ENCODE measurements at regions not wholly inside any gene's neighbourhood (a gene's known extent, or its start where the extent isn't known, plus 50 kb on each side); places are given as distances from the start of the nearest gene placed in this dataset.
"Not testable (repeated sequence)": the region's sequence is repeated elsewhere in the genome, so short reads cannot be mapped to it uniquely, and the experiment has no call there.

DNA sequence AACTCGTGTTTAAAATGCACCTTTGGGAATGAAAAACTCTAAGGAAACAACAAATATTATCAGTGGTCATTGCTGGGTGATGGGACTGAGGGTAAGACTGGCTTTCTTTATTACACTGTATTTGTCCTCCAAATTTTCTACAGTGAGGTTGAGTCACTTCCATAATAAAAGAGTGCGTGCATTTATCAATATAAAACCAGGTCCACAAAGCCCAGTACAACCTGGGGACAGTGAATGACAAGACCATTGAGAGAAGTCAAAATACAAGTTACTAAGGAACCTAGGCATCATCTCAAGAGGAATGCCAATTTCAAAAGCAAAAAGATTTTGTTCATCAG, 76.4 kb downstream of the MAGED4 start:
- H3K4me3 Mint-ChIP-seq = peak overlapping the region; percentile 93
- H3K4me1 Mint-ChIP-seq (ENCODE audit: low read depth) = peaks cover 18% of the 10 kb centered on the region
- peaks cover 10% of the 10 kb centered on the region for H3K27me3 Mint-ChIP-seq (ENCODE audit: low read depth)
- POLR2A ChIA-PET = no interaction called here
- peak overlapping the region; percentile 99 for H3K27ac Mint-ChIP-seq
- CTCF ChIA-PET = interaction anchor here (1.2 to 1.4 kb wide), 4 partner anchors 14 to 783 kb away, joined by 3 read pairs; no protein-coding TSS in a partner anchor
- DNase-seq (no peak), ATAC-seq (no peak)
- H3K36me3 Mint-ChIP-seq (ENCODE audit: low read depth) = no peaks in the 10 kb centered on the region
- H3K9me3 Mint-ChIP-seq (ENCODE audit: insufficient read depth) = no peaks in the 10 kb centered on the region

DNA sequence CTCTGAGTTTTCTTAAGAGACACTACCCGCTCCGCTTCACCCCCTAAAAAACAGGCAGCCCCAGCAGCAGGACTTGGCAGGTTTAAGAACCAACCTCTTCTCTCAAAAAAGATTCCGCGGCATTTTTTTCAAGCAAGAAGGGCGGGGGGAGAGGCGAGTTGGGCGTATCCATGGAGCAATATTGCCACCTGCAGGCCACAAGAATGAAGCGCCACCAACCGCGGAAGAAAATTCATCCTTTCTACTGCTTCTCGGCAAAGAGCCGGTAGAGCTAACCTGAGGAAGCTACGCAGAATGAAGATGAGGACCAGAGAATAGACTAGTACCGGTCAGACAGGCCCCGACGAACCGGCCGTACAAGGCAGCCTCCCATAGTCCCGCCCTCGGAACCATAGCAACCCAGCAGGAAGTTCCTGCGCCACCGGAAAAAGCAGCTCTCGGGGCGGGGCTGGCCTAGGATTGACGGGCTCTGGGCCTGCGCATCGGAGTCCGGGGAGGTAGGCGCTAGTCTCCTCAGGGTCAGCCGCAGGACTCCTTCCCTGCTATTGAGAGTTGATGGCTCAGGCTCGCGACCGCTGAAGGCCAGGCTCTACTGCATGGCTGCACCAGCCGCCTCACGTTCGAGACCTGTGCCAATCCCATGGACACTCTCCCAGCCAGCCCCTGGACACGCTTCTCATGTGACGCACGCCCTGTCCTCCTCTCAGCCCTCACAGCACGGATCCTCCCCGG, 76.9 kb downstream of the MAGED4 start:
- Mint-ChIP-seq H3K4me3 (peak overlapping the region; percentile 93), H3K9me3 (ENCODE audit: insufficient read depth) (no peaks in the 10 kb centered on the region), H3K27me3 (ENCODE audit: low read depth) (peaks cover 8% of the 10 kb centered on the region), H3K27ac (peak overlapping the region; percentile 99), H3K4me1 (ENCODE audit: low read depth) (peaks cover 18% of the 10 kb centered on the region), H3K36me3 (ENCODE audit: low read depth) (no peaks in the 10 kb centered on the region)
- ChIA-PET POLR2A (no interaction called here), CTCF (interaction anchor here (0.7 to 1.4 kb wide), 8 partner anchors 12 to 784 kb away, joined by 3 to 5 read pairs (median 3); no protein-coding TSS in a partner anchor)
- peak; percentile 88 for DNase-seq
- ATAC-seq = peak; percentile 96

DNA sequence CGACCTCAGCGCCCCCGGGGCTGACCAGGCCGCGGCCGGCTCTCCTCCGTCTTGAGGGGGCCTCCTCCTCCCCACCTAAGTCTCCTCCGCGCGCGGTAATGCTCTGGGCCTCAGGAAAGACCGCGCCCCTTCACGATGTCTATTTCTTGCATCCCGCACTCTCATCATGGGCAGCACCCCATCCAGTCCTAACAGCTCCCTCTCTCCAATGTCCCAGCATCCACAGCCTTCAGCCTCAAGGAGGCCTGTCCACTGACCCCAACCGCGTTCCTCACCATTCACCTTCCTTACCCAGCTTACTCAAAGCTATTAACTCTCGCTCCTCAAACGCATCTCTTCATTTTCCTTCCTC, 77.5 kb downstream of the MAGED4 start:
- no peak for DNase-seq
- H3K9me3 Mint-ChIP-seq (ENCODE audit: insufficient read depth) = no peaks in the 10 kb centered on the region
- peak overlapping the region; percentile 99 for H3K27ac Mint-ChIP-seq
- ChIA-PET POLR2A (no interaction called here), CTCF (interaction anchor here (0.7 to 1.4 kb wide), 8 partner anchors 12 to 784 kb away, joined by 3 to 5 read pairs (median 3); no protein-coding TSS in a partner anchor)
- H3K36me3 Mint-ChIP-seq (ENCODE audit: low read depth) = no peaks in the 10 kb centered on the region
- H3K4me3 Mint-ChIP-seq = peak overlapping the region; percentile 93
- H3K27me3 Mint-ChIP-seq (ENCODE audit: low read depth) = peaks cover 6% of the 10 kb centered on the region
- peaks cover 18% of the 10 kb centered on the region for H3K4me1 Mint-ChIP-seq (ENCODE audit: low read depth)
- no peak for ATAC-seq

DNA sequence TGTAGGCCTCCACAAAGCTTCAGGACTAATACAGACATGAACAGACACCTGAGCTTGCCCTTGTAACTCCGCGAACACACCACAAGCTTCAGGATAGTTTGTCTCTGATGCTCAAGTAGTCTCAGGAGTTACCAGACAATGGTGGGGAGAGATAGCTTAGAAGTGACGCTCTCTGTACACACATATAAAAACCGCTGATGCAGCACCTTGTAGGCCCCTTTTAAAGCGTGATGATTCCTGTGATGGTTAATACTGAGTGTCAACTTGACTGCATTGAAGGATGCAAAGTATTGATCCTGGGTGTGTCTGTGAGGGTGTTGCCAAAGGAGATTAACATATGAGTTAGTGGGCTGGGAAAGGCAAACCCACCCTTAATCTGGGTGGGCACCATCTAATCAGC, 78.7 kb downstream of the MAGED4 start:
- H3K36me3 Mint-ChIP-seq (ENCODE audit: low read depth) = no peaks in the 10 kb centered on the region
- CTCF ChIA-PET = no interaction called here
- peaks cover 18% of the 10 kb centered on the region for H3K4me1 Mint-ChIP-seq (ENCODE audit: low read depth)
- POLR2A ChIA-PET = no interaction called here
- H3K9me3 Mint-ChIP-seq (ENCODE audit: insufficient read depth) = no peaks in the 10 kb centered on the region
- H3K4me3 Mint-ChIP-seq = no peak overlapping the region
- H3K27me3 Mint-ChIP-seq (ENCODE audit: low read depth) = no peaks in the 10 kb centered on the region
- H3K27ac Mint-ChIP-seq = no peak overlapping the region
- ATAC-seq (no peak), DNase-seq (no peak)

DNA sequence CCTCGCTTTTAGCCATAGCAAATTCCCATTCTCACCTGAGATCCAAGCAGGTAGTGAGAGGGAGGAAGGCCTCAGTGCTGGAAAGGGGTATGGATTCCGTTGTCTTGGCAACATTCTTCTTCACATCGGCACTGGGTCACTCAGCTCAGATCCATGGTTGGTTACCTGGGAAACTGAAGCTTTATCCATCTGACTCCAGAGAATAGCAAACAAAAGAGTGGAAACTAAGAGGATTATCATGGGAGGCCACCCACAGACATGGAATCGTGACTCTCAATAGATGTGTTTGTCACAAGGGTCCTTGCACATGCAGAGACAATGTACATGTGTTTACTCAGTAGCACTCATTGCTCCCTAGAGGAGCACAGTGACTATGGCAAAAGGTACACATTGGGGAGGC, 81.0 kb downstream of the MAGED4 start:
- Mint-ChIP-seq H3K9me3 (ENCODE audit: insufficient read depth) (no peaks in the 10 kb centered on the region), H3K4me3 (no peak overlapping the region), H3K27ac (no peak overlapping the region), H3K4me1 (ENCODE audit: low read depth) (peaks cover 17% of the 10 kb centered on the region), H3K36me3 (ENCODE audit: low read depth) (no peaks in the 10 kb centered on the region), H3K27me3 (ENCODE audit: low read depth) (no peaks in the 10 kb centered on the region)
- no peak for DNase-seq
- ChIA-PET CTCF (no interaction called here), POLR2A (no interaction called here)
- ATAC-seq = no peak

DNA sequence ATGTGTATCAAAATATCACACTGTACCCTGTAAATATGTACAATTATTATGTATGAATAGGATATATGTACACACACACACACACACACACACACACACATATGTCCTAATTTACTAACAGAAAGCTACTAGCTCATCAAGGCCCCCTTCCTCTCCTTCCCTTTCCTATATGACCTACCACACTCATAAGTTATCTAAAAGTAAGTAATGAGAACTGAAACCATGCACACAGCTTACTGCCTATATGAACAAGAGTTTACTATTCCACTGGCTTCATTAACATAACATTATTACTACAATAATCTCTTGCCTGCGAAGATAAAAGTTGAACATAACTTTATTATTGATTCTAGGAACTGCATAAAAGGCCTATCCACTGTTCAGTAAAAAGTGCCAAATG, 83.8 kb downstream of the MAGED4 start:
- H3K36me3 Mint-ChIP-seq (ENCODE audit: low read depth); H3K27ac Mint-ChIP-seq; H3K4me1 Mint-ChIP-seq (ENCODE audit: low read depth); DNase-seq; H3K4me3 Mint-ChIP-seq; CTCF ChIA-PET; POLR2A ChIA-PET; H3K9me3 Mint-ChIP-seq (ENCODE audit: insufficient read depth); H3K27me3 Mint-ChIP-seq (ENCODE audit: low read depth); ATAC-seq: not testable (repeated sequence)

DNA sequence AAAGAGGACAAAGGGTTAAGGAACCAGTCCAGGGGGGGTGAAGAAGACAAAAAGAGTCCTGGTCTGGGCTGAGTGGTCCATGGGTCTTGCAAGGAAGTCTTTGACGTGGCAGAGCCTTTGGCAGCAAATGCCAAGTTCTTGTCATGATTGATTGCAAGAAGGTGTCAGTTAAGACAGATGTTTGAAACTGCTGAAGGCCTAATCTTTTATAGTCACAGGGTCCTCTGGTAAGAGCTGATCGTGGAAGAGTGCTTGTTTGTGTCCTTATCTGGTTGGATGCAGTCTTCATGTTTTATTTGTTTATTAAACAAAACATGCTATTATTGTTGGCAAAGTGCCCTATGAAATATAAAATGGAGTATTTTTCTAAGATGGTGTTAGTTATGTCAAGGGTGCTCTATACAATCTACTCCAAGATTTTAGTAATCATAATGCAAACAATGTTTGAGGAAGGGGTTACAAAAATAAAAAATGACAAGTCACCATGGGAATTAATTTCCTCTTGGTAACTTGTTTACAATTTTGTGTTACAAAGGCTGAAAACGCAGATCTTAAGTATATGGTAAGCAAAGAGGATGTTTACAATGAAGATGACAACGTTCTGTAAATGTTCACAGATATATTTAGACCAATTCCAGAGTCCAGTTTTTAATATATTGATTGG, 85.9 kb downstream of the MAGED4 start:
- Mint-ChIP-seq H3K4me1 (ENCODE audit: low read depth) (no peaks in the 10 kb centered on the region), H3K27me3 (ENCODE audit: low read depth) (peaks cover 7% of the 10 kb centered on the region), H3K36me3 (ENCODE audit: low read depth) (no peaks in the 10 kb centered on the region), H3K27ac (no peak overlapping the region), H3K4me3 (no peak overlapping the region), H3K9me3 (ENCODE audit: insufficient read depth) (no peaks in the 10 kb centered on the region)
- ChIA-PET CTCF (no interaction called here), POLR2A (no interaction called here)
- ATAC-seq (no peak), DNase-seq (no peak)

DNA sequence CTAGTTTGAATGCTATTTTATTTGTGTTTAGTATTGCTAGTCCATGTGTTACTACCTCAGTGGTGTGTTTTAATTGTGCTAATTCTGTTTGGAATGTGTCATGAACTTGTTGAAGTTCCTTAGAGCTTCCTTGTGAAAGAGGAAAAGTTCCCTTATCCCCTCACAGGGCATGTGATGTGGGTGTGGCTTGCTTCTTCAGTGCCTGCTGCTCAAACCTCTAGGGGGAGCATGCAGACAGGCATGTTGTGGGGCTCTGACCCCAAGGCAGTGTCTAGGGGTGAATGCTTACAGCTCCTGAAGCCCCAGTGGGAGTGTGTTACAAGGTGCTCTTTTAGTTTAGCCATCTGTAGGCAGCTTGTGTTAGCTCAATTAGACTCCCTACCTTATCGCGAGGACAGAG, 86.5 kb downstream of the MAGED4 start:
- ATAC-seq = no peak
- Mint-ChIP-seq H3K9me3 (ENCODE audit: insufficient read depth) (no peaks in the 10 kb centered on the region), H3K27me3 (ENCODE audit: low read depth) (peaks cover 7% of the 10 kb centered on the region), H3K4me3 (no peak overlapping the region), H3K4me1 (ENCODE audit: low read depth) (no peaks in the 10 kb centered on the region), H3K27ac (no peak overlapping the region), H3K36me3 (ENCODE audit: low read depth) (no peaks in the 10 kb centered on the region)
- CTCF ChIA-PET = no interaction called here
- DNase-seq = peak; percentile 24
- POLR2A ChIA-PET = no interaction called here

DNA sequence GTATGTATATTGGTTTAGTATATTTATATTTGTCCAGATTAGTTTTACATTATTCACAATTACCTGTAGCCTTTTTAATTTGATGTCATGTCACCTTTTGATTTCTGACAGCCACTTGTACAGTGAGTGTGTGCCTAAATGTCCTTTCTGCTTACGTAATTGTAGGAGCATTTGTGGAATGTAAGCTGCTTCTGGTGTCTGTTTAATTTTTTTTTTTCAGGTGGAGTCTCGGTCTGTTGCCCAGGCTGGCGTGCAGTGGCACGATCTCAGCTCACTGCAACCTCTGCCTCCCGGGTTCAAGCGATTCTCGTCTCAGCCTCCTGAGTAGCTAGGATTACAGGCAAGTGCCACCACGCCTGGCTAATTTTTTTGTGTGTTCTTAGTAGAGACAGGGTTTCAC, 91.2 kb upstream of the XAGE2 start:
- DNase-seq (no peak), ATAC-seq (no peak)
- no peaks in the 10 kb centered on the region for H3K36me3 Mint-ChIP-seq (ENCODE audit: low read depth)
- no peak overlapping the region for H3K27ac Mint-ChIP-seq
- ChIA-PET CTCF (no interaction called here), POLR2A (no interaction called here)
- peaks cover 7% of the 10 kb centered on the region for H3K27me3 Mint-ChIP-seq (ENCODE audit: low read depth)
- H3K4me1 Mint-ChIP-seq (ENCODE audit: low read depth) = no peaks in the 10 kb centered on the region
- no peaks in the 10 kb centered on the region for H3K9me3 Mint-ChIP-seq (ENCODE audit: insufficient read depth)
- H3K4me3 Mint-ChIP-seq = no peak overlapping the region

DNA sequence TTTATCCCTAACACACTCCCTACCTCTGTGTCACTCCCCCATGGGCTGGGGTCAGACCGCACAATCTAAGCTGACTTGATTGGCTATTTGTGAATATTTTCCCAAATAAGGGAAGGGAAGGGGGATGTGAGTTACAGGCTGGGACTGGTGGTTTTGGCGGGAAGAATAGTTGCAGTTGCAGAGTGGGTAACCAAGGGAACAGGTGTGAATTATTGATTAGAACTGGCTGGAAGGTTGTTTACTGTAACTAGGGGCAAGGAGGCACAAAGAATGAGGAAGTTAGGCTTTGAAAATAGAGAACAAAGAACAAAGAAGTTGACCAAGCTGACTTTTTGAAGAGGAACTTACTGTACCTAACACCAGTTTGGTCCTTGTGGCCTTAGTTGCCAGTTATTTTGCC, 88.0 kb upstream of the XAGE2 start:
- POLR2A ChIA-PET = no interaction called here
- no peak overlapping the region for H3K4me3 Mint-ChIP-seq
- no peak overlapping the region for H3K27ac Mint-ChIP-seq
- DNase-seq (no peak), ATAC-seq (no peak)
- no peaks in the 10 kb centered on the region for H3K36me3 Mint-ChIP-seq (ENCODE audit: low read depth)
- CTCF ChIA-PET = no interaction called here
- H3K4me1 Mint-ChIP-seq (ENCODE audit: low read depth) = no peaks in the 10 kb centered on the region
- no peaks in the 10 kb centered on the region for H3K9me3 Mint-ChIP-seq (ENCODE audit: insufficient read depth)
- no peaks in the 10 kb centered on the region for H3K27me3 Mint-ChIP-seq (ENCODE audit: low read depth)

DNA sequence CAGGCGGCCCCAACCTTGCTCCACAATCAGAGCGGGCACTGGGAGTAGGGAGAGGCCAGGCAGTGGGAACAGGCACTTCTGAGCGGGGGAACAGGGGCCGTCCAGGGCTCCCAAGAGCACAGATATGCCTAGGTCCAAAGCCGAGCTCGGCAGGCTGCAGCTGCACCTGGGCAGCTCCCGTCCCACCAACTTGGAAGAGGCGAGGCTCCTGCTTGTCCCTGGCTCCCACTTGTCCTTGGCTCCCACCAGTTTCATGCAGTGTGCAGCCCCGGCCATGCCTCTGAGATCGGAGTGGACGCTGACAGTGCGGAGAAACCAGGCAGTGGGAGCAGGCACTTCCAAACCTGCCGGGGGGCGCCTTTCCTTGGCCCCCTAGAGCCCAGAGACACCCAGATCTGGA, 84.0 kb upstream of the XAGE2 start:
- H3K4me1 Mint-ChIP-seq (ENCODE audit: low read depth) = no peaks in the 10 kb centered on the region
- ATAC-seq (no peak), DNase-seq (no peak)
- no peaks in the 10 kb centered on the region for H3K9me3 Mint-ChIP-seq (ENCODE audit: insufficient read depth)
- H3K4me3 Mint-ChIP-seq = no peak overlapping the region
- ChIA-PET CTCF (no interaction called here), POLR2A (no interaction called here)
- H3K27ac Mint-ChIP-seq = no peak overlapping the region
- H3K27me3 Mint-ChIP-seq (ENCODE audit: low read depth) = no peaks in the 10 kb centered on the region
- no peaks in the 10 kb centered on the region for H3K36me3 Mint-ChIP-seq (ENCODE audit: low read depth)

DNA sequence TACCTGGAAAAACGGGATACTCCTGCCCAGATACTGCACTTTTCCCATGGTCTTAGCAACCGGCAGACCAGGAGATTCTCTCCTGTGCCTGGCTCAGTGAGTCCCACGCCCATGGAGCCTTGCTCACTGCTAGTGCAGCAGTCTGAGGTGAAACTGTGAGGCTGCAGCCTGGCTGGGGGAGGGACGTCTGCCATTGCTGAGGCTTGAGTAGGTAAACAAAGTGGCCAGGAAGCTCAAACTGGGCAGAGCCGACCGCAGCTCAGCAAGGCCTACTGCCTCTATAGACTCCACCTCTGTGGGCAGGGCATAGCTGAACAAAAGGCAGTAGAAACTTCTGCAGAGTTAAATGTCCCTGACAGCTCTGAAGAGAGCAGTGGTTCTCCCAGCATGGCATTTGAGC, 69.9 kb upstream of the XAGE2 start:
- H3K27me3 Mint-ChIP-seq (ENCODE audit: low read depth); CTCF ChIA-PET; H3K27ac Mint-ChIP-seq; ATAC-seq; H3K9me3 Mint-ChIP-seq (ENCODE audit: insufficient read depth); H3K36me3 Mint-ChIP-seq (ENCODE audit: low read depth); DNase-seq; H3K4me1 Mint-ChIP-seq (ENCODE audit: low read depth); H3K4me3 Mint-ChIP-seq; POLR2A ChIA-PET: not testable (repeated sequence)

DNA sequence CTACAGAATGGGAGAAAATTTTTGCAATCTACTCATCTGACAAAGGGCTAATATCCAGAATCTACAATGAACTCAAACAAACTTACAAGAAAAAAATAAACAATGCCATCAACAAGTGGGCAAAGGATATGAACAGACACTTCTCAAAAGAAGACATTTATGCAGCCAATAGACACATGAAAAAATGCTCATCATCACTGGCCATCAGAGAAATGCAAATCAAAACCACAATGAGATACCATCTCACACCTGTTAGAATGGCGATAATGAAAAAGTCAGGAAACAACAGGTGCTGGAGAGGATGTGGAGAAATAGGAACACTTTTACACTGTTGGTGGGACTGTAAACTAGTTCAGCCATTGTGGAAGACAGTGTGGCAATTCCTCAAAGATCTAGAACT, 60.3 kb upstream of the XAGE2 start:
- ATAC-seq; H3K36me3 Mint-ChIP-seq (ENCODE audit: low read depth); H3K27ac Mint-ChIP-seq; DNase-seq; H3K4me1 Mint-ChIP-seq (ENCODE audit: low read depth); CTCF ChIA-PET; H3K27me3 Mint-ChIP-seq (ENCODE audit: low read depth); H3K9me3 Mint-ChIP-seq (ENCODE audit: insufficient read depth); POLR2A ChIA-PET; H3K4me3 Mint-ChIP-seq: not testable (repeated sequence)

All from activated CD8-positive, alpha-beta T cell treated with anti-CD3 and anti-CD28 coated beads, Interleukin-2, amount 10 ng/mL, durations not matched to agents 7 days and 5 days (primary cell).